Nephron (organoid): ENCODE measurements at regions not wholly inside any gene's neighbourhood (a gene's known extent, or its start where the extent isn't known, plus 50 kb on each side); places are given as distances from the start of the nearest gene placed in this dataset.

ENCODE experiments used
- H3K27ac Mint-ChIP-seq, 3 experiments: 2 replicates each; pipeline ENCODE4 v1.8.0; 2020; ENCODE audit warnings: mixed read lengths in 3 of 3, mild to moderate bottlenecking in 2 of 3, moderate library complexity in 1 of 3
- H3K27me3 Mint-ChIP-seq: 2 replicates; pipeline ENCODE4 v1.8.0; 2021; ENCODE audit warnings: low read depth, mild to moderate bottlenecking, moderate library complexity, mixed read lengths
- H3K36me3 Mint-ChIP-seq: 2 replicates; pipeline ENCODE4 v1.8.0; 2020; ENCODE audit warnings: low read depth, mixed read lengths
- H3K4me1 Mint-ChIP-seq: 2 replicates; pipeline ENCODE4 v1.8.0; 2020; ENCODE audit warnings: mixed read lengths
- H3K4me3 Mint-ChIP-seq, 3 experiments: 2 replicates each; pipeline ENCODE4 v1.8.0; 2020; ENCODE audit warnings: mild to moderate bottlenecking in 3 of 3, mixed read lengths in 3 of 3, moderate library complexity in 2 of 3
- H3K9me3 Mint-ChIP-seq: 2 replicates; pipeline ENCODE4 v1.8.0; 2020; ENCODE audit warnings: mixed read lengths
- CTCF ChIP-seq, 3 experiments: fragments of 200-600 bp; sonication (generic); IDR thresholded peaks; one replicate each; pipeline ENCODE4 v1.5.0; 2021; ENCODE audit warnings: antibody characterized with exemption in 3 of 3; ENCODE audit not compliant: unreplicated experiment in 3 of 3

- Mint-ChIP-seq H3K4me1 (peaks cover 2% of the 10 kb centered on the region), H3K36me3 (no peaks in the 10 kb centered on the region), H3K4me3 (no peak overlapping the region), H3K9me3 (no peaks in the 10 kb centered on the region), H3K27me3 (peaks cover 8% of the 10 kb centered on the region), H3K27ac (no peak overlapping the region)
- no peak for TF ChIP-seq CTCF (IDR thresholded peaks at IDR 0.05; ENCODE audit: unreplicated experiment in 3 of 3)
Observed at GRCh38 chr2:64803776-64804175, 150.1 kb upstream of the SERTAD2 start.

- H3K9me3 Mint-ChIP-seq: no peaks in the 10 kb centered on the region
- no peak overlapping the region for H3K4me3 Mint-ChIP-seq
- no peaks in the 10 kb centered on the region for H3K4me1 Mint-ChIP-seq
- TF ChIP-seq CTCF (IDR thresholded peaks at IDR 0.05; ENCODE audit: unreplicated experiment in 3 of 3): no peak
- H3K27ac Mint-ChIP-seq: no peak overlapping the region
- peaks cover 8% of the 10 kb centered on the region for H3K27me3 Mint-ChIP-seq
- no peaks in the 10 kb centered on the region for H3K36me3 Mint-ChIP-seq
Observed at GRCh38 chr2:64804651-64805050, 150.9 kb upstream of the SERTAD2 start.

GRCh38 chr2:64807417-64807816 lies 153.7 kb upstream of the SERTAD2 start:
- TF ChIP-seq CTCF (IDR thresholded peaks at IDR 0.05; ENCODE audit: unreplicated experiment in 3 of 3): no peak
- Mint-ChIP-seq H3K9me3 (no peaks in the 10 kb centered on the region), H3K27me3 (peaks cover 8% of the 10 kb centered on the region), H3K36me3 (no peaks in the 10 kb centered on the region), H3K4me3 (no peak overlapping the region), H3K27ac (no peak overlapping the region), H3K4me1 (no peaks in the 10 kb centered on the region)

- Mint-ChIP-seq H3K27me3 (peaks cover 4% of the 10 kb centered on the region), H3K4me3 (no peak overlapping the region), H3K9me3 (no peaks in the 10 kb centered on the region), H3K36me3 (no peaks in the 10 kb centered on the region), H3K4me1 (no peaks in the 10 kb centered on the region), H3K27ac (no peak overlapping the region)
- no peak for TF ChIP-seq CTCF (IDR thresholded peaks at IDR 0.05; ENCODE audit: unreplicated experiment in 3 of 3)
Observed at GRCh38 chr2:64808092-64808491, 154.4 kb upstream of the SERTAD2 start.

- Mint-ChIP-seq H3K36me3 (no peaks in the 10 kb centered on the region), H3K27ac (no peak overlapping the region), H3K9me3 (no peaks in the 10 kb centered on the region), H3K4me3 (no peak overlapping the region), H3K4me1 (no peaks in the 10 kb centered on the region), H3K27me3 (peaks cover 4% of the 10 kb centered on the region)
- TF ChIP-seq CTCF (IDR thresholded peaks at IDR 0.05; ENCODE audit: unreplicated experiment in 3 of 3): no peak
Observed at GRCh38 chr2:64808754-64809153, 155.0 kb upstream of the SERTAD2 start.

- Mint-ChIP-seq H3K4me3 (no peak overlapping the region), H3K36me3 (no peaks in the 10 kb centered on the region), H3K4me1 (no peaks in the 10 kb centered on the region), H3K9me3 (no peaks in the 10 kb centered on the region), H3K27me3 (peaks cover 4% of the 10 kb centered on the region), H3K27ac (no peak overlapping the region)
- no peak for TF ChIP-seq CTCF (IDR thresholded peaks at IDR 0.05; ENCODE audit: unreplicated experiment in 3 of 3)
Observed at GRCh38 chr2:64809216-64809615, 155.5 kb upstream of the SERTAD2 start.
